ENCODE measurements at regions not wholly inside any gene's neighbourhood (a gene's known extent, or its start where the extent isn't known, plus 50 kb on each side); places are given as distances from the start of the nearest gene placed in this dataset.
"Not testable (repeated sequence)": the region's sequence is repeated elsewhere in the genome, so short reads cannot be mapped to it uniquely, and the experiment has no call there.

GRCh38 chr5:51034222-51034901, 348.9 kb upstream of the ISL1 start:
- no peak for DNase-seq

- no peak for DNase-seq
Measured at GRCh38 chr5:51039424-51040329, 343.6 kb upstream of the ISL1 start.

GRCh38 chr5:51043745-51044144, 339.5 kb upstream of the ISL1 start:
- no peak for DNase-seq

GRCh38 chr5:51047369-51047768, 335.9 kb upstream of the ISL1 start:
- DNase-seq, result no peak

- no peak for DNase-seq
Measured at GRCh38 chr5:51053361-51053760, 329.9 kb upstream of the ISL1 start.

GRCh38 chr5:51060953-51061352, 322.3 kb upstream of the ISL1 start:
- DNase-seq, result no peak

GRCh38 chr5:51072937-51073336, 310.3 kb upstream of the ISL1 start:
- no peak for DNase-seq

- DNase-seq, result no peak
Measured at GRCh38 chr5:51082741-51083140, 300.5 kb upstream of the ISL1 start.

- no peak for DNase-seq
Measured at GRCh38 chr5:51091816-51092215, 291.4 kb upstream of the ISL1 start.

- DNase-seq, result no peak
Measured at GRCh38 chr5:51095486-51095885, 287.8 kb upstream of the ISL1 start.

- DNase-seq, result no peak
Measured at GRCh38 chr5:51096859-51097258, 286.4 kb upstream of the ISL1 start.

GRCh38 chr5:51099173-51099853, 283.9 kb upstream of the ISL1 start:
- DNase-seq, result no peak

GRCh38 chr5:51104556-51104955, 278.7 kb upstream of the ISL1 start:
- no peak for DNase-seq

GRCh38 chr5:51109786-51110410, 273.4 kb upstream of the ISL1 start:
- no peak for DNase-seq

GRCh38 chr5:51131266-51131665, 252.0 kb upstream of the ISL1 start:
- no peak for DNase-seq

GRCh38 chr5:51138164-51138563, 245.1 kb upstream of the ISL1 start:
- DNase-seq, result no peak

- DNase-seq, result no peak
Measured at GRCh38 chr5:51148437-51148836, 234.8 kb upstream of the ISL1 start.

- DNase-seq, result no peak
Measured at GRCh38 chr5:51156222-51156621, 227.0 kb upstream of the ISL1 start.

GRCh38 chr5:51156838-51157237, 226.4 kb upstream of the ISL1 start:
- no peak for DNase-seq

GRCh38 chr5:51159164-51159563, 224.1 kb upstream of the ISL1 start:
- DNase-seq, result no peak

GRCh38 chr5:51159606-51160005, 223.6 kb upstream of the ISL1 start:
- DNase-seq, result no peak

- DNase-seq, result no peak
Measured at GRCh38 chr5:51162245-51162644, 221.0 kb upstream of the ISL1 start.

GRCh38 chr5:51165621-51166020, 217.6 kb upstream of the ISL1 start:
- DNase-seq, result not testable (repeated sequence)
